PC-3 (cell line): ENCODE measurements at regions not wholly inside any gene's neighbourhood (a gene's known extent, or its start where the extent isn't known, plus 50 kb on each side); places are given as distances from the start of the nearest gene placed in this dataset.

Experiments
- CTCF ChIP-seq: fragments of 300-600 bp; sonication (generic); conservative IDR thresholded peaks from 2 replicates; pipeline ENCODE4 v1.5.1; 2017; ENCODE audit warnings: antibody characterized with exemption, low read depth, mild to moderate bottlenecking, low read length
- EZH2 ChIP-seq: fragments of 300-600 bp; sonication (generic); IDR thresholded peaks from one replicate; pipeline ENCODE4 v1.6.1; 2017; ENCODE audit warnings: antibody characterized with exemption, mild to moderate bottlenecking, low read length; ENCODE audit not compliant: unreplicated experiment

- TF ChIP-seq CTCF (no peak), EZH2 (no peak)
Measured at GRCh38 chr4:163590103-163590502, 95.6 kb downstream of the TMA16 start.
